Esophagus muscularis mucosa (tissue), 4 donors: ENCODE measurements at regions not wholly inside any gene's neighbourhood (a gene's known extent, or its start where the extent isn't known, plus 50 kb on each side); places are given as distances from the start of the nearest gene placed in this dataset.

ENCODE experiments used
- DNase-seq: peaks from one replicate; pipeline ENCODE4 v3.0.0-alpha.2; 2017; ENCODE audit errors: extremely low spot score
- H3K27ac ChIP-seq, 4 donors: fragments of 200-600 bp; sonication (generic); replicated peaks in 1 of 4; 1 replicate in 3 of 4; 2 replicates in 1 of 4; pipeline ENCODE4 v1.5.1; 2016 to 2019; ENCODE audit warnings: mild to moderate bottlenecking in 1 of 4
- H3K27me3 ChIP-seq, 4 donors: fragments of 200-600 bp; sonication (generic); one replicate each; pipeline versions ENCODE4 v1.5.1 to v1.6.0; 2016 to 2019
- H3K36me3 ChIP-seq, 4 donors: fragments of 200-600 bp; sonication (generic); one replicate each; pipeline ENCODE4 v1.5.1; 2016 to 2019
- H3K4me1 ChIP-seq, 4 donors: fragments of 200-600 bp; sonication (generic); one replicate each; pipeline ENCODE4 v1.5.1; 2016 to 2019
- H3K4me3 ChIP-seq, 4 donors: fragments of 200-600 bp; sonication (generic); 1 replicate in 2 of 4; 2 replicates in 2 of 4; pipeline ENCODE4 v1.5.1; 2016 to 2019; ENCODE audit warnings: mild to moderate bottlenecking in 4 of 4, moderate library complexity in 1 of 4
- H3K9me3 ChIP-seq, 4 donors: fragments of 200-600 bp; sonication (generic); 1 replicate in 3 of 4; 2 replicates in 1 of 4; pipeline ENCODE4 v1.5.1; 2016 to 2019
- EP300 ChIP-seq: sonication (generic); formaldehyde crosslinking; IDR thresholded peaks from one replicate; pipeline ENCODE4 v1.6.1; 2017; ENCODE audit warnings: antibody characterized with exemption
- POLR2A ChIP-seq: fragments of 450-650 bp; IDR thresholded peaks from one replicate; pipeline ENCODE4 v1.6.1; 2017; ENCODE audit warnings: antibody characterized with exemption, moderate library complexity, mild to moderate bottlenecking, low read depth
- POLR2AphosphoS5 ChIP-seq, 2 donors: sonication (generic); formaldehyde crosslinking; IDR thresholded peaks; one replicate each; pipeline ENCODE4 v1.6.1; 2017; ENCODE audit warnings: antibody characterized with exemption in 2 of 2
- WGBS: methylation state at CpG from one replicate; pipeline ENCODE4 v1.1.5; 2018; 5-methylcytosine and 5-hydroxymethylcytosine counted together
- intact Hi-C: fragments of 100-400 bp; cut with DNase I; formaldehyde crosslinking; loops from one replicate; pipeline ENCODE4 v1.15.1; 2023
- TF ChIP-seq, protein P1 (sequence below), 3 experiments: fragments of 200-600 bp in 2 of 3; fragments of 450-650 bp in 1 of 3; sonication (generic) in 2 of 3; IDR thresholded peaks; one replicate each; pipeline ENCODE4 v1.5.1; 2017 to 2019; ENCODE audit warnings: antibody characterized with exemption in 3 of 3, mild to moderate bottlenecking in 2 of 3, moderate library complexity in 1 of 3

- no peak overlapping the region for H3K27ac ChIP-seq
- no peaks in the 10 kb centered on the region for H3K36me3 ChIP-seq
- no peak for DNase-seq
- no peak overlapping the region for H3K4me3 ChIP-seq
- WGBS, result 36% methylated on average over 19 of the region's 19 CpGs
- intact Hi-C loops, result no loop called here
- H3K27me3 ChIP-seq, result peaks cover 0 to 87% (median 23%) of the 10 kb centered on the region in 4 donors
- TF ChIP-seq, protein P1, sequence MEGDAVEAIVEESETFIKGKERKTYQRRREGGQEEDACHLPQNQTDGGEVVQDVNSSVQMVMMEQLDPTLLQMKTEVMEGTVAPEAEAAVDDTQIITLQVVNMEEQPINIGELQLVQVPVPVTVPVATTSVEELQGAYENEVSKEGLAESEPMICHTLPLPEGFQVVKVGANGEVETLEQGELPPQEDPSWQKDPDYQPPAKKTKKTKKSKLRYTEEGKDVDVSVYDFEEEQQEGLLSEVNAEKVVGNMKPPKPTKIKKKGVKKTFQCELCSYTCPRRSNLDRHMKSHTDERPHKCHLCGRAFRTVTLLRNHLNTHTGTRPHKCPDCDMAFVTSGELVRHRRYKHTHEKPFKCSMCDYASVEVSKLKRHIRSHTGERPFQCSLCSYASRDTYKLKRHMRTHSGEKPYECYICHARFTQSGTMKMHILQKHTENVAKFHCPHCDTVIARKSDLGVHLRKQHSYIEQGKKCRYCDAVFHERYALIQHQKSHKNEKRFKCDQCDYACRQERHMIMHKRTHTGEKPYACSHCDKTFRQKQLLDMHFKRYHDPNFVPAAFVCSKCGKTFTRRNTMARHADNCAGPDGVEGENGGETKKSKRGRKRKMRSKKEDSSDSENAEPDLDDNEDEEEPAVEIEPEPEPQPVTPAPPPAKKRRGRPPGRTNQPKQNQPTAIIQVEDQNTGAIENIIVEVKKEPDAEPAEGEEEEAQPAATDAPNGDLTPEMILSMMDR (IDR thresholded peaks at IDR 0.05), result peak; percentile 49 to 78 (median 52)
- TF ChIP-seq POLR2AphosphoS5 (IDR thresholded peaks at IDR 0.05), result no peak
- peaks cover 5 to 30% (median 23%) of the 10 kb centered on the region in 4 donors for H3K4me1 ChIP-seq
- H3K9me3 ChIP-seq, result no peaks in the 10 kb centered on the region
These were observed 1335.0 kb downstream of the BRD1 start for GRCh38 chr22:48492366-48493320.

DNA sequence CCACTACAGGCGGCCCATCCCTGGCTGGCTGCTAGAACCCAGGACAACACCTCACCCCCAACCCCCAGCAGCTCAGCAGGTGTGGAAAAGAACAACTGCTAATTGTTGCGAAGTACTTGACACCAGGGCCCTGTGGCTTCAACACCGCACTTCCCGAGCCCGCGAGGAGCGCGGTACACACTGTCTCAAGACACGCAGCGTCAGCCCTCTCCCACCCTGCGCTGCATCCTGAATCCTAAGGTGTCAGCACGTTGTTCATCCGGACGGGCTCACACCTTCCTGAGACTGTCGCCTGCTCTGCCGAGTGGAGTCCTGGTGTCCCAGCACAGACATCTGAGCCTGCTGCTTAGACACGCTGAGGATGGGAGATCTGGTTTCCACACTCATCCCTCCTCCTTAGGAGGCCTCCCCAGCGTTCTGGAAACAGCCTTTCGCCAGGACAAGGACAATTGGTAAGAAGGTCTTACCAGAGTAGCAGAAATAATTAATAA lies 1336.2 kb downstream of the BRD1 start:
- WGBS, result 28% methylated on average over 8 of the region's 19 CpGs
- DNase-seq, result no peak
- intact Hi-C loops, result no loop called here
- no peaks in the 10 kb centered on the region for H3K36me3 ChIP-seq
- H3K4me1 ChIP-seq, result peaks cover 5 to 30% (median 21%) of the 10 kb centered on the region in 4 donors
- H3K27ac ChIP-seq, result no peak overlapping the region
- TF ChIP-seq, protein P1 (IDR thresholded peaks at IDR 0.05), result no peak
- no peak for TF ChIP-seq POLR2A
- TF ChIP-seq POLR2AphosphoS5 (IDR thresholded peaks at IDR 0.05), result no peak
- no peak for TF ChIP-seq EP300
- peaks cover 0 to 94% (median 23%) of the 10 kb centered on the region in 4 donors for H3K27me3 ChIP-seq
- no peaks in the 10 kb centered on the region for H3K9me3 ChIP-seq
- H3K4me3 ChIP-seq, result no peak overlapping the region

- TF ChIP-seq POLR2AphosphoS5 (IDR thresholded peaks at IDR 0.05), result no peak
- TF ChIP-seq, protein P1 (IDR thresholded peaks at IDR 0.05), result no peak
- no peak for TF ChIP-seq EP300
- no peak for TF ChIP-seq POLR2A
- WGBS, result 7% methylated on average over 34 of the region's 51 CpGs
- H3K9me3 ChIP-seq, result no peaks in the 10 kb centered on the region
- H3K27ac ChIP-seq, result no peak overlapping the region
- H3K4me1 ChIP-seq, result peaks cover 5 to 30% (median 21%) of the 10 kb centered on the region in 4 donors
- no peaks in the 10 kb centered on the region for H3K36me3 ChIP-seq
- peak overlapping the region; percentile 41 to 54 (median 47) for H3K4me3 ChIP-seq
- intact Hi-C loops, result no loop called here
- H3K27me3 ChIP-seq, result peaks cover 0 to 94% (median 23%) of the 10 kb centered on the region in 4 donors
- no peak for DNase-seq
These were observed 1336.9 kb downstream of the BRD1 start for GRCh38 chr22:48490500-48491411.

- no peaks in the 10 kb centered on the region for H3K36me3 ChIP-seq
- DNase-seq, result no peak
- TF ChIP-seq EP300 (no peak), POLR2A (no peak), POLR2AphosphoS5 (IDR thresholded peaks at IDR 0.05) (no peak)
- TF ChIP-seq, protein P1 (IDR thresholded peaks at IDR 0.05), result no peak
- no peaks in the 10 kb centered on the region for H3K9me3 ChIP-seq
- peaks cover 0 to 93% (median 23%) of the 10 kb centered on the region in 4 donors for H3K27me3 ChIP-seq
- H3K4me1 ChIP-seq, result peaks cover 5 to 30% (median 21%) of the 10 kb centered on the region in 4 donors
- intact Hi-C loops, result no loop called here
- no peak overlapping the region for H3K27ac ChIP-seq
- H3K4me3 ChIP-seq, result peak overlapping the region; percentile 41 to 54 (median 47)
- WGBS, result 0% methylated on average over 1 of the region's 113 CpGs
These were observed 1337.8 kb downstream of the BRD1 start for GRCh38 chr22:48489551-48490499.
